A673 (cell line): ENCODE measurements at regions not wholly inside any gene's neighbourhood (a gene's known extent, or its start where the extent isn't known, plus 50 kb on each side); places are given as distances from the start of the nearest gene placed in this dataset.

Experiments used
- EZH2 ChIP-seq: fragments of 200-600 bp; sonication (generic); IDR thresholded peaks from 2 replicates; pipeline ENCODE4 v1.6.1; 2017; ENCODE audit warnings: borderline replicate concordance, low read depth, mild to moderate bottlenecking, mixed read lengths, antibody characterized with exemption, low read length; ENCODE audit not compliant: poor library complexity, severe bottlenecking
- TF ChIP-seq, protein P1 (sequence below): fragments of 300-800, 200-600 bp; sonication (generic); conservative IDR thresholded peaks from 2 replicates; pipeline ENCODE4 v1.5.1; 2017; ENCODE audit warnings: low read depth, mild to moderate bottlenecking, antibody characterized with exemption, low read length, moderate library complexity, mixed read lengths

DNA sequence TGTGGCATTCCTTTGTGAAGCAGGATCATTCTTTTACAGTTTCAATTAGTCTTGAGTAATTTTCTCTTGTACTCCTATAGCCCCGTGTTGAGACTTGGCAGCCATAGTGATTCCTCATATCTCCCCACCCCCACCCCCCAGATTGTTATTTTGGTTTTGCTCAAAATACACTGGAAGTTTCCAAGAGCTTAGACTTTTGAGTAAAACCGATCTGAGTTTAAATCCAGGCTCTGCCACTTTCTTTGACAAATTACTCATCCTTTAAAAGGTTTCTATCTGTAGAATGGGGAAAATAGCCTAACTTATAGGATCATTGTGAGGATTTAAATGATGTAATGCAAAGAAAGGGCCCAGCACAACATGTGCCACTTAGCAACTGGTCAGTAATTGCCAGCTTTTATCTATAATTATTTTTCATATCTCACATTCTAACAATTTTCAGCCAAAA, 53.1 kb upstream of the RC3H1 start:
- TF ChIP-seq, protein P1, sequence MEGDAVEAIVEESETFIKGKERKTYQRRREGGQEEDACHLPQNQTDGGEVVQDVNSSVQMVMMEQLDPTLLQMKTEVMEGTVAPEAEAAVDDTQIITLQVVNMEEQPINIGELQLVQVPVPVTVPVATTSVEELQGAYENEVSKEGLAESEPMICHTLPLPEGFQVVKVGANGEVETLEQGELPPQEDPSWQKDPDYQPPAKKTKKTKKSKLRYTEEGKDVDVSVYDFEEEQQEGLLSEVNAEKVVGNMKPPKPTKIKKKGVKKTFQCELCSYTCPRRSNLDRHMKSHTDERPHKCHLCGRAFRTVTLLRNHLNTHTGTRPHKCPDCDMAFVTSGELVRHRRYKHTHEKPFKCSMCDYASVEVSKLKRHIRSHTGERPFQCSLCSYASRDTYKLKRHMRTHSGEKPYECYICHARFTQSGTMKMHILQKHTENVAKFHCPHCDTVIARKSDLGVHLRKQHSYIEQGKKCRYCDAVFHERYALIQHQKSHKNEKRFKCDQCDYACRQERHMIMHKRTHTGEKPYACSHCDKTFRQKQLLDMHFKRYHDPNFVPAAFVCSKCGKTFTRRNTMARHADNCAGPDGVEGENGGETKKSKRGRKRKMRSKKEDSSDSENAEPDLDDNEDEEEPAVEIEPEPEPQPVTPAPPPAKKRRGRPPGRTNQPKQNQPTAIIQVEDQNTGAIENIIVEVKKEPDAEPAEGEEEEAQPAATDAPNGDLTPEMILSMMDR, result no peak
- TF ChIP-seq EZH2, result no peak
